ENCODE measurements at regions not wholly inside any gene's neighbourhood (a gene's known extent, or its start where the extent isn't known, plus 50 kb on each side); places are given as distances from the start of the nearest gene placed in this dataset.

DNA sequence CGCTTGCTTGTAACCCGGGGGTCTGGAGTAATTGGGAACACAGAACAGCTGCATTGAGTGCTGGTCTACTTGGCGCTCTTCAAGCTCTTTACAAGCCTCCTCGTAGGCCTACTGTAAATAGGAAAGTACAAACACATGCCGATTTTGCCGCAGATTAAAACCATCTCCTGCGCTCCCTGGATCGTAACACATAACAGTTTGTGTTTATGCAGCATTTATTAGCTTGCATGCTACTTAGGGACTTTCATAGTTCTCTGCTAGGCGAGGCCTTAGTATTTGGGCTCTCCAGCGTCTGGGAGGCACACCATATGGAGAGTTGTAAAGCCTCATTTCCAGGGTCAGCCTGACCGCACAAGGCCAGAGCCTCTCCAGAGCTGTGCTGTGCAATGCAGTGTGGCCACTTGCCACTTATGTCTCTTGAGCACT is 84.0 kb upstream of the HAAO start:
- ChIA-PET POLR2A (no interaction called here), CTCF (interaction anchor here (2.4 kb wide), 1 partner anchor 16 kb away, joined by 11 read pairs; no protein-coding TSS in a partner anchor)
- peaks cover 19% of the 10 kb centered on the region for H3K4me1 Mint-ChIP-seq (ENCODE audit: low read depth)
- intact Hi-C loops (cut with micrococcal nuclease), result no loop called here
- H3K27ac Mint-ChIP-seq, result no peak overlapping the region
- no peaks in the 10 kb centered on the region for H3K9me3 Mint-ChIP-seq
- H3K36me3 Mint-ChIP-seq (ENCODE audit: low read depth), result no peaks in the 10 kb centered on the region
- DNase-seq (no peak), ATAC-seq (no peak)
- TF ChIP-seq, protein P1, sequence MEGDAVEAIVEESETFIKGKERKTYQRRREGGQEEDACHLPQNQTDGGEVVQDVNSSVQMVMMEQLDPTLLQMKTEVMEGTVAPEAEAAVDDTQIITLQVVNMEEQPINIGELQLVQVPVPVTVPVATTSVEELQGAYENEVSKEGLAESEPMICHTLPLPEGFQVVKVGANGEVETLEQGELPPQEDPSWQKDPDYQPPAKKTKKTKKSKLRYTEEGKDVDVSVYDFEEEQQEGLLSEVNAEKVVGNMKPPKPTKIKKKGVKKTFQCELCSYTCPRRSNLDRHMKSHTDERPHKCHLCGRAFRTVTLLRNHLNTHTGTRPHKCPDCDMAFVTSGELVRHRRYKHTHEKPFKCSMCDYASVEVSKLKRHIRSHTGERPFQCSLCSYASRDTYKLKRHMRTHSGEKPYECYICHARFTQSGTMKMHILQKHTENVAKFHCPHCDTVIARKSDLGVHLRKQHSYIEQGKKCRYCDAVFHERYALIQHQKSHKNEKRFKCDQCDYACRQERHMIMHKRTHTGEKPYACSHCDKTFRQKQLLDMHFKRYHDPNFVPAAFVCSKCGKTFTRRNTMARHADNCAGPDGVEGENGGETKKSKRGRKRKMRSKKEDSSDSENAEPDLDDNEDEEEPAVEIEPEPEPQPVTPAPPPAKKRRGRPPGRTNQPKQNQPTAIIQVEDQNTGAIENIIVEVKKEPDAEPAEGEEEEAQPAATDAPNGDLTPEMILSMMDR (IDR thresholded peaks at IDR 0.05), result no peak
- no peak overlapping the region for H3K4me3 Mint-ChIP-seq
- no peaks in the 10 kb centered on the region for H3K27me3 Mint-ChIP-seq

DNA sequence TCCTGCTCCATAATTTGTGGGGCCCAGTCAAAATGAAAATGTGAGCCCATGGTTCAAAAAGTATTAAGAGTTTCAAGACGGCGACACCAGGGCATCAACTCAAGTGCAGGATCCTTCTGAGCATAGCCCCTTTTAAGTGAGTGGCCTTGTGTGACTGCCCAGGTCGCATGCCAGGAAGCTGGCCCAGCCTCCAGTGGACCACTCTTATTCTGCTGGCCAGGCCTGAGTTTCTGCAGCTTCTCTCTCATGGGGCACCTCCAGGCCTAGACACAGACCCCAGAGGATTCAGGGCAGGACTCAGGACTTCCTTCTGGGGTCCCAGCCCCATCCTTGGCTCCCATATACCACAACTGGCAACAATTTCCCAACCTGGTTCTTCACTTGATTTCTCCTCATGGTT is 83.5 kb upstream of the HAAO start:
- intact Hi-C loops (cut with micrococcal nuclease), result no loop called here
- no peaks in the 10 kb centered on the region for H3K9me3 Mint-ChIP-seq
- ChIA-PET CTCF (interaction anchor here (2.4 kb wide), 1 partner anchor 16 kb away, joined by 11 read pairs; no protein-coding TSS in a partner anchor), POLR2A (no interaction called here)
- no peak overlapping the region for H3K27ac Mint-ChIP-seq
- H3K27me3 Mint-ChIP-seq, result no peaks in the 10 kb centered on the region
- no peak overlapping the region for H3K4me3 Mint-ChIP-seq
- peaks cover 19% of the 10 kb centered on the region for H3K4me1 Mint-ChIP-seq (ENCODE audit: low read depth)
- DNase-seq (no peak), ATAC-seq (no peak)
- TF ChIP-seq, protein P1 (IDR thresholded peaks at IDR 0.05), result no peak
- no peaks in the 10 kb centered on the region for H3K36me3 Mint-ChIP-seq (ENCODE audit: low read depth)

DNA sequence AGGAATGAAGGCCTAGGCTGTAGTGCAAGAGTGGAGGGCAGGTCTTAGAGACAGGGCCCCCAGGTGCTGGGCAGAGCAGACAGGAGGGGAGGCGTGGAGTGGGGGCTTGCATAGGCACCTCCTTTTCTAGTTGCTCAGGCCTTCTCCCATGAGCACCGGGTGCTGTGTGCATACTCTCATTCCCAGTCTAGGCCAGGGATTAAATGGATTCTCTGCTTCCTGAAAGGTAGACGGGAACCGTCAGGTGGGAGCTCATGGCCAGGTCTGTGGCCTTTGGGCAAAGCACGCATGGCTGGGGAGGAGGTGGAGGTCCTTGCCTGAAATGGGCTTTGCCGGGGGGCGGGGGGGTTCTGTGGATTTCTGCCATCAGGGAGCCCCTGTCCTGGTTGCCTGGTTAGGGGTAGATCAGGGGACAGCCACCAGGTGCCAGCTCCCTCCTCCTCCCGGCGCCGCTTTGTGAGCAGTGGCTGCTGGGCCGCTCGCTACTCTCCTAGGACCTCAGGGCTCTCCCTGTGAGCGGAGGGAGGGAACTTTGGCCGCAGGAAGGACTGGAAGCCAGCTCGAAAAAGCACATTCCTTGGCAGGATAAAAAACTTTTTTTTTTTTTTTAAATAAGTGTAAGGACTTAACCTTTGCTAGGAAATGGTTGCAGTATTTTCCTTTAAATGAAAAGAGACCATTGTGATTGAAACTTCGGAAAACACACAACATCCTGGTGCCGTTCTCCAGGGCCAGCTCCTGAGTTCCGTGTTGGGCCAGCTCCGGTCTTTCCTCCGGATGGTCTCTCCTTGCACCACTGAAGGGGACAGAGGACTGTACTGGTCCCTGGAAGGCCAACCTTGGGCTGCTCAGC is 82.8 kb upstream of the HAAO start:
- no peaks in the 10 kb centered on the region for H3K36me3 Mint-ChIP-seq (ENCODE audit: low read depth)
- POLR2A ChIA-PET, result interaction anchor here (0.6 kb wide), 1 partner anchor 25 kb away, joined by 3 read pairs; no protein-coding TSS in a partner anchor
- H3K4me3 Mint-ChIP-seq, result no peak overlapping the region
- H3K4me1 Mint-ChIP-seq (ENCODE audit: low read depth), result peaks cover 19% of the 10 kb centered on the region
- intact Hi-C loops (cut with micrococcal nuclease), result no loop called here
- no peaks in the 10 kb centered on the region for H3K9me3 Mint-ChIP-seq
- no peak overlapping the region for H3K27ac Mint-ChIP-seq
- CTCF ChIA-PET, result interaction anchor here (2.4 kb wide), 1 partner anchor 15 kb away, joined by 11 read pairs; no protein-coding TSS in a partner anchor
- no peak for DNase-seq
- TF ChIP-seq, protein P1 (IDR thresholded peaks at IDR 0.05), result no peak
- H3K27me3 Mint-ChIP-seq, result no peaks in the 10 kb centered on the region
- no peak for ATAC-seq

DNA sequence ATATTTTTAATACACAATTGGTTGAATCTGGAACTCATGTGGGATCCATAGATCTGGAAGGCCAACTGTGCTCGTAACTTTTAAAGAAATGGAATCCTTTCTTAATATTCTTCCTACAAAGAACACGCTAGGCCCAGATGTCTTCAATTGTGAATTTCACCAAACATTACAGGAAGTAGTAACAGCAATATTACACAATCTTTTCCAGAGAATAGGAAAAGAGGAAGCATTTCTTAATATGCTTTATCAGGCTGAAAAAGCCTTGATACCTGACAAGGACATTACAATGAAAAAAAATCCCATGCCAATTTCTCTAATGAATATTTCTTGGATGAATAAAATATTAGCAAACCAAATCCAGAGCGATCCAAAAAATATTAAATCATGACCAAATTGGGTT is 80.3 kb upstream of the HAAO start:
- no peaks in the 10 kb centered on the region for H3K4me1 Mint-ChIP-seq (ENCODE audit: low read depth)
- no peak overlapping the region for H3K27ac Mint-ChIP-seq
- CTCF ChIA-PET, result no interaction called here
- POLR2A ChIA-PET, result no interaction called here
- no peaks in the 10 kb centered on the region for H3K36me3 Mint-ChIP-seq (ENCODE audit: low read depth)
- TF ChIP-seq, protein P1 (IDR thresholded peaks at IDR 0.05), result no peak
- peaks cover 9% of the 10 kb centered on the region for H3K9me3 Mint-ChIP-seq
- ATAC-seq, result no peak
- no peak for DNase-seq
- intact Hi-C loops (cut with micrococcal nuclease), result no loop called here
- no peaks in the 10 kb centered on the region for H3K27me3 Mint-ChIP-seq
- no peak overlapping the region for H3K4me3 Mint-ChIP-seq

DNA sequence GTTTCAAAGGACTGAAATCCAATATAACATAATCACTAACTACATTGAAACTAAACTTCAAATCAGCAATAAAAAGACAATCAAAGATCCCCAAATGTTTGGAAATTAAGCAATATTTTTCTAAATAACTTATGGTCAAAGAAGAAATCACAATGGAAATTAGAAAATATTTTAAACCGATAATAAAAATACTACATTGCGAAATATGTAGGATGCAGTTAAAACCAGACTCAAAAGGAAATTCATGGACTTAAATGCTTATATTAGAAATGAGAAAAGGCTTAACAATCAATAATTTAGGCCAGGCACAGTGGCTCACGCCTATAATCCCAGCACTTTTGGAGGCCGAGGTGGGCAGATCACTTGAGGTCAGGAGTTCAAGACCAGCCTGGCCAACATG is 79.0 kb upstream of the HAAO start:
- Mint-ChIP-seq H3K27ac (no peak overlapping the region), H3K4me1 (ENCODE audit: low read depth) (no peaks in the 10 kb centered on the region), H3K27me3 (no peaks in the 10 kb centered on the region), H3K9me3 (peaks cover 9% of the 10 kb centered on the region), H3K4me3 (no peak overlapping the region), H3K36me3 (ENCODE audit: low read depth) (no peaks in the 10 kb centered on the region)
- TF ChIP-seq, protein P1 (IDR thresholded peaks at IDR 0.05), result no peak
- ATAC-seq, result no peak
- no peak for DNase-seq
- ChIA-PET POLR2A (no interaction called here), CTCF (interaction anchor here (1.8 kb wide), 1 partner anchor 12 kb away, joined by 11 read pairs; no protein-coding TSS in a partner anchor)
- intact Hi-C loops (cut with micrococcal nuclease), result no loop called here

Measured in activated CD8-positive, alpha-beta T cell treated with anti-CD3 and anti-CD28 coated beads for 36 hours (primary cell).